NCI-H82 (cell line): ENCODE measurements at regions not wholly inside any gene's neighbourhood (a gene's known extent, or its start where the extent isn't known, plus 50 kb on each side); places are given as distances from the start of the nearest gene placed in this dataset.

Experiments
- DNase-seq: peaks from one replicate; lab custom pipeline; 2025; lab: John Stamatoyannopoulos, UW

DNA sequence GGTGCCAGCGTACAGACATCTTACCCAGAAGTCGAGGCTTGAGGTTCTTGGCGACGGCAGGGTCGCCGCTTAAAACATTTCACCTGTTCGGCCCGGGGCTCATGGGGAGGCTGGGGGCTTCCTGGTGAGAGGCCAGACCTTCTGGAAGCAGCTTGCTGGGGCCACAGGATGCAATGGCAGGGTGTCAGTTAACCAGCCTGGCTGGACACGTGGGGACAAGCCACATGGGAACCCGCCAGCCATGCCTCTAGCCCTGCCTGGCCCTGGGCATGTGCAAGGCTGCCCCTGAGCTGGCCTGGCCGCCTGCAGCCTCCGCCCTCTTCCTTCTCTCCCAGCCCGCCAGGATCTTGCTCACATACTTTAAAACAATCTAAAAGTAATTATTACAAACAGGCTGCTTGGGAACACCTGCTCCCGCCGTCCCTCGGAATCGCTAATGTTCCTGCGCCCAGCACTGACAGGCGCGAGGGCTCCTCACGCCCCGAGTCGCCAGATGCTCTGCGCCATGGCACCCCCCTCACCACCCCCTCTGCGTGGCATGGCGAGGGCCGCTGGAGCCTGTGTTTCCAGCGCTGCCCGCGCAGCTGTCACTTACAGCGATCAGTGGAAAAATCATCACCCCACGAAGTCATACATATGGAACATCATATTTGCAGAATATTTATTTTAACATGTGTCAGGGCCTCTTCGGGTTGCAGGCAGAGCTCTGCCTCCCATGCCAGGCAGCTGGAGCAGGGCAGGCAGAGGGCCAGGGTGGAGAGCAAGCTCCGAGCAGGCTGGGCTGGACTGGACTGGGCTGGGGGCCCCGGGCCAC lies 188.7 kb upstream of the GSE1 start:
- no peak for DNase-seq

DNA sequence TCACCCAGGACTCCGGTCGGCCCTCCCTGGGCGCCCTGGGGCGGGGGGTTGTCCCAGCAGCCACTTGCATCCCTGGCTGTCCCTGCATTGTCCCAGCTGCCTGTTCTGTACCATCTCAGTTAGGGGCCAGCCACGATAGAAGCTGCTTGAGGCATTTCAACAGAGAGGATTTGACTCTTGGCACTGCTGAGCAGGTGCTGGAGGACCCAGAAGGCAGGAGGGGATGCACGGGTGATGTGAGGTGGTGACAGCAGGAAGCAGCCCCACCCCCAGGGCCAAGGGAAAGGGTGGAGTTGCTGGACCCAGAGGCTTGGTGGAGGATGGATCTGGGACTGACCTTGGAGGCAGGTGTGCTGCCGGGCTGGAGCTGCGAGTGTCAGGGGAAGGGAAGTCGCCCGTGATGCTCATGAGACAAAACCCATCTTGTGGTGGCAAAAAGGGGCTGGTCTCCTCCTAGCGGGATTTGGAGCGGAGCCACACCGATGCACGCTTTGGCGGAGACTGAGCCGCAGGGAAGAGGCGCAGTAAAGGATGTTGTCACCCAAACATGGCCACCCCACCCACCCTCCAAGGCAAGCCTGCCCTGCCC lies 188.0 kb upstream of the GSE1 start:
- DNase-seq = peak; percentile 55

DNA sequence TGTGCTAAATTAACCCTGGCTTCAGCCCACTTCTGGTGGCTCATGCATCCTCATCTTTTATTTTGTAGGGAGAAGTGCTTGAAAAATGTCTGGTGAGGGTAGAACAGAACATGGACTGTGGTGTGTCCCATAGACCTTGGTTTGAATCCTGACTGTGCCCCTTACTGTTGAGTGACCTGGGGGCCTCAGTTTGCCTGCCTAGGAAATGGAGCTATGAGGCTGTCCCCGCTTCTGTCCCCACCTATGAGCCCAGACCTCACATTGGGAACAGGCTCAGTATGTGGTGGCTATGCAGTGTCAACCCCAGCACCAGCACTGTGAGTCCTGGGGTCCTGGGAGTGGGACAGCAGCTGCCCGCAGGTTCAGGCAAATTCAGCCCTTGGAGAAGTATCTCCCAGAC lies 186.3 kb upstream of the GSE1 start:
- DNase-seq = no peak

DNA sequence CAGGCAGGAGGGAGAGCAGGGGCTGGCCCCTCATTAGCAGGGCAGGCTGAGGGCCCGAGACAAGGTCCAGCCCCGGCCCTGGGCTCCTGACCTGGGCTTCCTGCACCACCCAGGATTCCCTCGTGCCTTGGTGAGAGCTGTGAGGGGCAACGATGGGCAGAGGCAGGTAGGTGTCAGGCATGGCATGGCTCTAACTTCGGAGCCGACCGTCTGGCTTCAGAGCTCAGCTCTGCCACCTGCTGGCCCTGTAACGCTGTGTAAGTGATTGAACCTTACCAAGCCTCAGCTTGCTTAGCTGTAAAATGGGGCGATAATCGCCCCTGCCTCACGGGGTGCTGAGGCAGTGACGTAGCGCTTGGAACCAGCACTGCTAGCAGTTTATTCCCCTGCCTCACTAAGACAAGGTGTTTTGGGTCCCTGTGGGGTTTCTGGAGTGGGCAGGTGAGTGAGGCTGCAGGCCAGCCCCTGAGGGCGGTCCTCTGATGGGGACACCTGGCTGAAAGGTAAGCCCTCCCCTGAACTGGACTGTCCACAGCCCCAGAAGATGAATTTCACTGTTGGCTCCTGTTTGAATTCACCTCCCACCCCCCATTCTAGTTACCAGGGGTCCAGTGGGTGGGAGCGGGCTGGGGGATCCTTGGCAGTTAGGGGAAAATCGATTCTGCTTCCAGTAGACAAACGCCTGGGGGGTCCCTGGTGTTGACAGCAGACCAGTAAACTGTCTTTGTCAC lies 184.8 kb upstream of the GSE1 start:
- DNase-seq = peak; percentile 51

DNA sequence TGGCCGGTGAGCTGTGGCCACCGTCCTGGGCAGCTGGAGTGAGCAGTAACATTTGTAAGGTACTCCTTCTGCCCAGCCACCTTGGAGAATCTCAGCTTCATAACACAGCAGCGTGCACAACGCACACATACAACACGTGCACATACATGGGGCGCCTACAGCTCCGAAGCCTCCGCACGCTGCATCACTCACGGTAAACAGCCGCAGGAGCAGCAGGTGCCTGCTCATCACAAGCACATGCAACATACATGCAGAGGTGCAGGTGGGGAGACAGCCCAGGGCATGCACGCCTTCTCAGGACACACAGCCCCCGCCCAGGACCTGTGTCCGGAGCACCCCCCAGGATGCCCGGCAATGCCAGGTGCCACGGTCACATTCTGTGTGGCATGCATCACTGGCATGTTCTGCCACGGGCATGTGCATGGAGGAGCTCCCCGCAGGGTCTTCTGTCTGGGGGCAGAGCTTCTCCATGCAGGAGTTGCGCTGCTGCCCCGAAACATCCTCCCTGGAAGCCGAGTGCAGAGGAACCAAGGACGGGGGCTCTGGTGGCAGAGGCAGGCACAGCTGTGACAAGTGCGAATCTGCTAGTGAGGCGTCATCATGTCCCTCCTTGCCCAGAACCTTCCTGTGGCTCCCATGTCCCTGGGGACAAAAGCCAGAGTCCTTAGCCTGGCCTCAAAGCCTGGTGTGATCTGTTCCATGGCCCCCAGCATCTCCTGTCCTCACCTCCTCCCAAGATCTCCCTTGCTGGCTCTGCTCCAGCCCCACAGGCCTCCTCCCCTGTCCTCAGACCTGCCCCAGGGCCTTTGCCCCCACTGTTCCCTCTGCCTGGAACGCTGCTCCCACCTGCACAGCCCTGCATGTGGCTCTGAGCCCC lies 184.0 kb upstream of the GSE1 start:
- DNase-seq = peak; percentile 70

DNA sequence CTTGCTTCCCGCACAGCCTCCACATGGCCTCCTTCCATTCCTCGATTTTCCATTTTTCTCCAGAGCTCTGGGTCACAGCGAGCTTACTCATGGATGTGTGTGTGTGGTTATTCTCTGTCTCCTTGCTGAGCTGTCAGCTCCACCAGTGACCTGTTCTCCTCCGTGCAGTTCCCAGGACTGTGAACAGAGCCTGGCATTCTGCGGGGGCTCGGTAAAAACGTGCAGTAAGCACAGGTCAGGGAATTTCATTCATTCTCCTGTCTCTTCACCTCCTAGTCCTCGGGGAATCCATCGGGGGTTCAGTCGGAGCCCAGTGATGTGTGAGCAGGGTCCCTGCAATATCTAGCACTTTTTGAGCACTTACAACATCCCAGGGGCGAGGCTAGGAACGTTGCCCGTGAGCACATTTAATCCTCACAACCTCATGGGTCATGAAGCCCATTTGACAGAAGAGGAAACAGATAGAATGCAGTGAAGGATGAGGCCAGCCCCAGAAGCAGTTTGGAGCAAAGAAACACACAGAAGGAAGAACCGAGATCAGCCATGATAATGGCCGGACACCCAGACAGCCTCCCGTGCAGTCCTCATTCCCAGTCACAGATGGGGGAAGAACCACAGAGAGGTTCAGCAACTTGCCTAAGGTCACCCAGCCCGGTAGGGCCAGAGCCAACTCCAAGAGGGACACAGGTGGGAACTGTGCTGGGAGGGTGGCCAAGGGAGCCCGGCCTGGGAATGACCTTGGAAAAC lies 183.2 kb upstream of the GSE1 start:
- DNase-seq = no peak

DNA sequence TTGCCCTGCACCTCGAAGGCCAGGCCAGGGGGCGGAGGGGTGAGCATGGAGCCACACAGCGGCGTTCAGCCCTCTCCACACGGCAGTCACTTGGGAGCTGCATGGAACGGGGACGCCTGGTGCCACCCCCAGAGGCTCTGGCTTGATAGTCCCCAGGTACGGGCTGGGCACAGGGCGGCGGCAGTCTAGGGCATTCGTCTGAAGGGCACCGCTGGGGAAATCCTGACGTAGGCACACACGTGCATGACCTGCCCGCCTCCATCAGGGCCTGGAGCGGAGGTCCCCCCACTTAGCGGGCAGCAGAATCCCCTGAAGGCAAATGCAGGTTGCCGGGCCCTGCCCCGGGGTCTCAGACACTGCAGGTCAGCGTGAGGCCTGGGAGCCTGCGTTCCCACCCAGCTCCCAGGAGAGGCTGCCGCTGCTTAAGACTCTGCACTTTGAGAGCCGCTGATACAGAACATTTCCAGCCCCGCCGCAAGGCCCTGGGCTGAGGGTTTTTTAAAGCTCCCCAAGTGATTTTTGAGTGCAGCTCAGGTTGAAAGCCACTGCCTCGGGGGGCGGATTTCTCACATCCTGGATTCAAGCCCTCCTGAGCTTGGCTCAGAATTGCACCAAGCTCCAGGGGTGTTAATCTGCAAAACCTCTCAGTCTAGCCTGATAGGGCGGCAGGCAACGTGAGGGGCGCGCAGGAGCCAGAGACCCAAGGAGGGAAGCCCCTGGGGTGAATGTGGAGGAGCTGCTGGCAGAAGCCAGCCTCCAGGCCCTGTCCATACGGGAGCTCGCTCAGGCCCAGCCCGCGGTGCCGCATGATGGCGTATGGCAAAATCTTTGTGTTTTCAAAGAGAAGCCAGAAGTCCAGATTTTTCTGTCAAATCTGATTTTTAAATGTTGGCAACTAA lies 182.3 kb upstream of the GSE1 start:
- DNase-seq = peak; percentile 73

DNA sequence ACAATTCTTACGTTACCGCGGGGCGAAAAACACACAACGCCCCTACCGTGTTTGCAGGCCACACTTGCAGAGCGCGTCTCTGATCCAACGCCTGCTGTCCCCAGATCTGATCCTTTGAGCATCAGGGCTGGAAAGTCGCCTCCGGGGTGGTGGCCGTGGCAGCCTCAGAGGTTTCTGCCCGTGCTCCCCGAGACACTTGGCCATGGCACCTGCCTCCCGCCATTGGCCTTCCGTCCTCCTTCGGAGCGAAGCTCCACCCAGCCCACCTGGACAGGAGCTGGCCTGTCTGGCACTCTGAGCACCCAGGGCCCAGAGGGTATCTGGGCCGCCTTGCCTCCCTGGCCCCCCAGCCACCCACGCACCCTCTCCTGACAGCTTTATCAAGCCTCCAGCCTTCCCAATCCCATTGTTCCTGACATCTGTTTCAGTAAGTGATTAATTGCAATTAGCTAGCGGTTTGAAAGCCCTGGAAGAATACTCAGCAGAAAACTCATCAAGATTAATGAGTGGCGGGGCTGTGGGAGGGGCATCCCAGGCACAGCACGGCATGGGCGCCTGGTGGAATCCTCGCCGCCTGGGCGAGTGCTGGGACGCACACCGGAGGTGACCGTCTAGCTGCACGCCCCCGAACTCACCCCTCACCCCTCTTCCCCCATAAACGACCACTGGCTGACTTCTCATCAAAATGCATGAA lies 181.5 kb upstream of the GSE1 start:
- peak; percentile 98 for DNase-seq

DNA sequence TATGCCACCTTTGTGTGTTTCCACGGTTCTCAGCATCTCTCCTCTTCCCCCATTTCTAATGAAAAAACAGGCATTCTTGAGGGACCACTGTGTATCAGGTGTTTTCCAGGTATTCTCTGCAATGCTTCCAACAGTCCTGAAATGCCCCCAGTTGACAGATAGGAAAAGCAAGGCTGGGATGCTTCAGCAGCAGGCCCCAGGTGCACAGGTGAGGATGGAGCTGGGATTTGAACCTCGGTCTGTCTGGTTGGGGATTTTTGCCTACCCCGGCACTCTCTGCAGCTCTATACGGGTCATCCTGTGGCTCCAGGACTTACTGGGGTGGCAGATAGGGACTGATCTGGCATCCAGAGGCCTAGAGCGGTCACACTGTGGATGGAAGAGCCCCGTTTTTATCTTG lies 180.5 kb upstream of the GSE1 start:
- no peak for DNase-seq

DNA sequence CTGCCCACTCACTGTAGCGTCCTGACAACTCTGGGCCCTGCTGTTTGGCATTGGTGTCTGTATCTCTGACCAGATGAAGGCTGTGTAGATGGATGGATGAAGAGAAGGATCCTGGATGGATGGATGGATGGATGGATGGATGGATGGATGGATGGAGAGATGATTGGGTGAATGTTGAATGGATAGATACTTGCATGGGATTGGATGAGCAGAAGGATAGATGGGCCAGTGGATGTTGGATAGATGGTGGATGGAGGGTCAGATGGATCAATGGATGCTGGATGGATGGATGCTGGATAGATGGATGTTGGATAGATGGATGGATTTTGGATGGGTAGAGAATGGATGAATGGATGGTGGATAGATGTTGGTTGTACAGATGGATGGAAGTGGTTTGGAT lies 179.6 kb upstream of the GSE1 start:
- DNase-seq = no peak

DNA sequence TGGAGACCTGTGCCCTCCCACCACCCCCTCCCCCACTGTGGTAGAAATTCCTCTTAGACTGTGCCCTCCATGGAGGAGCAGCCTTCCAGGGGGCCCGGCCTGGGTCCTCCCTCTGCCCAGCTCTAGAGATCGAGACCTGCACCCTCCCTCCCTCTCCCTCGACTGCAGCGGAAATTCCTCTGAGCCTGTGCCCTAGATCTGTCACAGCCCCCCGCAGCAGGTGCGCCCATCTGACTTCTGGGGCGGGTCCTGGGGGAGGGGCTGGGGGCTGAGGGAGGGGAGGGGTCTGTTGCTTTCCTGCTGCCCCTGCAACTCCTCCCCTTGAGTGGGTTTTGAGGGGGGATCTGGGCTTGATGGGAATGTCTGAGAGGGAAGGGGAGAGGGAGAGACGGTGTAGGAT lies 177.8 kb upstream of the GSE1 start:
- DNase-seq = peak; percentile 81

DNA sequence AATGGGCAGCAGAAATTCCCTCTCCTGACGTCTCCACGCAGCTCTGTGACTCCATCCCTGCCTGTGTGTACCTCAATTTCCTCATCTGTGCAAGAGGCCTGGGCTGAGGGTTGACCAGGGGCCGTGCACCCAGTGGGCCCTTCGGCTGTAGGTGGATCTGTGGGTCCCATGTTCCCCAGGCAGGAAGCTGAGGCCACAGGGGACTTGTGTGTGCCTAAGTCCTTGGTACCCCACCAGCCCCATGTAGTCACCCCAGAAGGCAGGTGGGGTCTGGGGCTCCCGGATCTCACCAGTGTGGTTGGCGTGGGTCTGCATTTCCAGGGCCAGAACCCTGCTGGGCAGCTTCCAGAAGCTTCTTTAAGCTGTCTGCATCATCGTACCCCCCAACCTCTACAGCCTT lies 177.4 kb upstream of the GSE1 start:
- DNase-seq = no peak

DNA sequence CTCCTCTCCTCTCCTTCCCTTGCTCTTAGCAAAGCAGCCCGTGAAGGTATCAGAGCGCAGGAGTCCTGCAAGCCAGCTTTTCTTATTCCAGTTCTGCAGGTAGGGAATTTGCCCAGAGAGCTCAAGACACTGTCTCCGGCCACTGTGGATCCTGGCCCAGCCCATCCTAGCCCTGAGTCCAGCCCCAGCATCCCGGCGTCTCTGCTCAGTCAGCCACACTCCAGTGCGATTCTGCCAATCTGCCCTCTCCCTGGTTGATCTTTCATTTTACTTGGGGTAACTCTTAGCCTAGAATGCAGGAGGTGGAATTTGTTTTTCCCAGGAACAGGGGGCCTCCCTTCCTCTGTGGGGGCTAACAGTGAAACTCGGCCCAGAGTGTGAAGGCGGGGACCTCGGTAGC lies 176.9 kb upstream of the GSE1 start:
- DNase-seq = no peak

DNA sequence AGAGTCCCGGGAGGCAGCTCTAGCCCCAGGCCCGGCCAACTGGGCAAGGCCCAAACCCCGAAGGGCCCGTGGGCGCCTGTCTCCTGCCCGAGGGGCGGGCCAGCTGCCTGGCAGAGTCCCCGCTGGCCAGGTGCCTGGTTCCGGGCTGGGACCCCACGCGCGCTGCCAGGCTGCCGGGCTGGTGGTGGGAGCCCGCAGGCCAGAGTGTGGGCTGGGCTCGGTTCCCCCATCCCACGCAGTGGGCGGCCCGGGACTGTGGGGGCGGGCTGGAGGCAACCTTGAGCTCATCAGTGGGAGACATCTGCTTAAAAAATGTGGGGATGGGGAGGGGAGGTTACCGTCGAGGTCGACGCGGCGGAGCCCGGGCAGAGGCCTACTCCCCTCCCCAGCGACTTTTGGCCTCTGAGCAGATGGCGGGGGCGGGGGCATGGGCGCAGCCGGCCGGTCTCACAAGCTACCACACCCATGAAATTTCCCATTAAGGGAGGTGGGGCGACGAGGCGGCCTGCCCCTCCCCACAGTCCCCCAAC lies 176.4 kb upstream of the GSE1 start:
- DNase-seq = peak; percentile 98

DNA sequence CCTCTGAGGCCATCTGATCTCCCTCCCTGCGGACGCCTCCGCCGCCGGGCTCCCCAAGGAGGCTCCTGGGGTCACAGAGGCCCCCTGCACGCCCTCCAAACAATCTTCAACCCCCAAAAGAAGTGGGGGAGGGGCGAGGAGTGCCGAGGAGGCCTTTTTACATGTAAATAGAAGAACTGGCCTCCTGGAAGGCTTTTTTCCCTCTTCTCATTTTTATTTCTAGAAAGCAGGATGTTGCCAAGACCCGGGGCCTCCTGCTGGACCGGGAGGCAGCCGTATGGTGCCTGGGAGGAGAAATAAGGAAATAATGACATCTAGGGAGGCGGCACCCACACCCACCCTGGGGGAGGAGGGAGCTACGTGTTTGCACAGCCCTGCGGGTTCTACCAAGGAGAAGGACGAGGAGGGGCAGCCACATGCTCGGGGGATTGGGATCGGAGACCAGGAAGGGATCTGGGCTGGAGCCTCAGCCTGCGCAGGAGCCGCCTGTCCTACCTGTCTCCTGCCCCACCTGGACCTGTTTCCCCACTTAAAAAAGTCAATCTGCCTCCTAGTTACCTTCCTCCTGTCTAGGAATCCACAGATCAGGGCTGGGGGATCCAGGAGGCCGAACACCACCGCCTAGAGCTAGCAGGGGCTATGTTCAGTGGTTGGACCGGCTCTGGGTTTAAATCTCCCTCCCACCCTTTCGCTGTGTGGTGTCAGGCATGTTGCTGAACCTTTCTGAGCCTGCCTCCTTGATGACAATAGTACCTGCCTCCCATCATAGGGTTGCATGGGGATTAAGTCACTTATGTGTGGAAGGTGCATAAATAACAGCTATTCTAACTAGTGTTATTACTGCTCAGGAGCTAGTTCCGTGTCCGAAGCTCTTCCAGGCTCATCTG lies 175.7 kb upstream of the GSE1 start:
- DNase-seq = peak; percentile 97

DNA sequence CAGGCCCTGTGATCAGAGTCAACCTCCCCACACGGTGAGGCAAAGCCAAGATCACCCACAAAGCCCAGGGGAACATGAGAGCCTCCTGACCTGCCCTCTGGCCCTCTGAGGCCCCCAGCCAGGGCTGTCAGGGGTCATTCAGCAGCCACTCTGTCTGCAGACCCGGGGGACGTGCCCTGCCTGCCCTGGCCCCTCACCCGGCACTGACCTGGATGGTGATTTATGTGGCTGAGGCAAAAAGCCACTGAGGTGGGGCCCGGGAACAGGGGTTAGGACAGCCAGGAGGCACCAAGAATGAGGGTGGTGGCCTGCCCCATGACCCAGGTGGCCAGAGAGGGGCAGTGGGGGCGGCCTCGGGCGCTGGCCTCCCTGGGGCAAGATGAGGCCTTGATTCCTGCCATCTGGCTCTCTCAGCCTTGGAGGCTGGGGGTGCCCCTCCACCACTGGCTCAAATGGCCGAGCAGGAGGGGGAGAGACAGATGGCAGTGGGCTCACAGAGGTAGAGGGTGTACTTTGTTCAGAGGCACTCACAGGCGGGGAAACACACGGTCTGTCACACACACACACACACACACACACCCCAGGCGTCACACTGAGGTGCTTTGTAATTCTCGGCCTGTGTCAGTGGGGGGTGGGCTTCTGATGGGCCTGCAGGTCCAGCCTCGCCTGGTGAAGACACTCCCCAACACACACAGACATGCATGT lies 174.0 kb upstream of the GSE1 start:
- peak; percentile 95 for DNase-seq

DNA sequence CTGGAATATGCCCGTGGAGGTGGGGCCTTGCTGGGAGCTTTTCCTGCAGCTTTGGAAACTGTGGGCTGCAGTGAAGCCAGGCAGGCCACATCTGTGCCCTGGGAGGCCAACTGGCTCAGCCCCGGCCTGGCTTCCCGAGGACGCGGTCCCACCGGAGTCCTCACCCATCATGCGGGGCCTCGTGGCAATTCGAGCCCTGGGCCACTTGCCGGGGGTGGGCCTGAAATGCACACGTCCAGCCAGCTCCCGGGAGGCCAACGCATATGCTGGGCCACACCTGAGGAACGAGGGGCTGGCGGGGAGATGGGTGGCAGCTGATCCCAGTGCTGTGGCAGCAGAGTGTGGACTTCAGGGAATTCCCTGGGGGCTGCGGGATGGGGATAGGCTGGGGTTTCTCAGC lies 172.4 kb upstream of the GSE1 start:
- no peak for DNase-seq
